Breast epithelium (tissue), 4 donors: ENCODE measurements at regions not wholly inside any gene's neighbourhood (a gene's known extent, or its start where the extent isn't known, plus 50 kb on each side); places are given as distances from the start of the nearest gene placed in this dataset.
A peak's percentile ranks its signal among the peaks of the same experiment; 100 is the strongest.
"Not testable (repeated sequence)": the region's sequence is repeated elsewhere in the genome, so short reads cannot be mapped to it uniquely, and the experiment has no call there.

Source experiments
- DNase-seq, 2 donors: peaks; one replicate each; pipeline ENCODE4 v3.0.0-alpha.2; 2019; ENCODE audit warnings: low spot score in 2 of 2
- H3K27ac ChIP-seq, 2 donors: fragments of 200-600 bp; sonication (generic) in 1 of 2; one replicate each; pipeline ENCODE4 v1.5.1; 2016 to 2019; ENCODE audit warnings: mild to moderate bottlenecking in 1 of 2
- H3K27me3 ChIP-seq, 2 donors: fragments of 200-600 bp; sonication (generic) in 1 of 2; one replicate each; pipeline versions ENCODE4 v1.5.1 to v1.6.0; 2017 to 2019; ENCODE audit warnings: control low read depth in 1 of 2, mild to moderate bottlenecking in 1 of 2
- H3K36me3 ChIP-seq: fragments of 200-600 bp; one replicate; pipeline ENCODE4 v1.5.1; 2019
- H3K4me1 ChIP-seq, 2 donors: fragments of 200-600 bp; sonication (generic); one replicate each; pipeline ENCODE4 v1.5.1; 2016 to 2019; ENCODE audit warnings: control low read depth in 1 of 2
- H3K4me3 ChIP-seq, 3 donors: fragments of 200-600 bp; sonication (generic); 1 replicate in 2 of 3; 2 replicates in 1 of 3; pipeline ENCODE4 v1.5.1; 2016 to 2019; ENCODE audit warnings: mild to moderate bottlenecking in 3 of 3, moderate library complexity in 2 of 3
- H3K9me3 ChIP-seq, 2 donors: fragments of 200-600 bp; sonication (generic) in 1 of 2; one replicate each; pipeline ENCODE4 v1.5.1; 2016 to 2019; ENCODE audit warnings: control low read depth in 1 of 2
- POLR2A ChIP-seq: fragments of 450-650 bp; IDR thresholded peaks from one replicate; pipeline ENCODE4 v1.6.1; 2016; ENCODE audit warnings: antibody characterized with exemption, mild to moderate bottlenecking, moderate library complexity
- POLR2AphosphoS5 ChIP-seq, 3 donors: sonication (generic); formaldehyde crosslinking; IDR thresholded peaks; one replicate each; pipeline ENCODE4 v1.6.1; 2017; ENCODE audit warnings: antibody characterized with exemption in 3 of 3
- intact Hi-C: fragments of 100-400 bp; cut with DNase I; formaldehyde crosslinking; loops from one replicate; pipeline ENCODE4 v1.15.1; 2023; ENCODE audit warnings: low total_unique reads
- TF ChIP-seq, protein P1 (sequence below), 3 donors: fragments of 450-650 bp; IDR thresholded peaks; one replicate each; pipeline ENCODE4 v1.5.1; 2016 to 2017; ENCODE audit warnings: antibody characterized with exemption in 3 of 3, mild to moderate bottlenecking in 3 of 3, moderate library complexity in 3 of 3

DNA sequence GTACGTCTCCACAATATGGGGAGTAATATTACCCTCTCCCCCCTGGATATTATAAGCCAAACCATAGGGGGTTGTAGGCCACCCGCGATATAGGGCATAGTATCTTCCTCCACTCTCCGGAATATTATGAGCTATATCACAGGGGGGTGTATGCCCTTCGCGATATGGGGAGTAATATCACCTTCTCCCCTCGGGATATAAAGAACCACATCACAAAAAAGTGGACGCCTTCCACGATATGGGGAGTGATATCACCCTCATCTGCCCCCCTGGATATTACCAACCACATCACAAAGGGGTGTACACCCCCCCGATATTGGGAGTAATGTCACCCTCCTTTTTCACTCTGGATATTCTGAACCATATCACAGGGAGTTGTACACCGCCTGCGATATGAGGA lies 65.5 kb upstream of the CEACAM21 start:
- no peak for DNase-seq
- no peaks in the 10 kb centered on the region for H3K4me1 ChIP-seq
- no peak for TF ChIP-seq POLR2AphosphoS5 (IDR thresholded peaks at IDR 0.05)
- TF ChIP-seq, protein P1, sequence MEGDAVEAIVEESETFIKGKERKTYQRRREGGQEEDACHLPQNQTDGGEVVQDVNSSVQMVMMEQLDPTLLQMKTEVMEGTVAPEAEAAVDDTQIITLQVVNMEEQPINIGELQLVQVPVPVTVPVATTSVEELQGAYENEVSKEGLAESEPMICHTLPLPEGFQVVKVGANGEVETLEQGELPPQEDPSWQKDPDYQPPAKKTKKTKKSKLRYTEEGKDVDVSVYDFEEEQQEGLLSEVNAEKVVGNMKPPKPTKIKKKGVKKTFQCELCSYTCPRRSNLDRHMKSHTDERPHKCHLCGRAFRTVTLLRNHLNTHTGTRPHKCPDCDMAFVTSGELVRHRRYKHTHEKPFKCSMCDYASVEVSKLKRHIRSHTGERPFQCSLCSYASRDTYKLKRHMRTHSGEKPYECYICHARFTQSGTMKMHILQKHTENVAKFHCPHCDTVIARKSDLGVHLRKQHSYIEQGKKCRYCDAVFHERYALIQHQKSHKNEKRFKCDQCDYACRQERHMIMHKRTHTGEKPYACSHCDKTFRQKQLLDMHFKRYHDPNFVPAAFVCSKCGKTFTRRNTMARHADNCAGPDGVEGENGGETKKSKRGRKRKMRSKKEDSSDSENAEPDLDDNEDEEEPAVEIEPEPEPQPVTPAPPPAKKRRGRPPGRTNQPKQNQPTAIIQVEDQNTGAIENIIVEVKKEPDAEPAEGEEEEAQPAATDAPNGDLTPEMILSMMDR (IDR thresholded peaks at IDR 0.05): no peak
- no peak for TF ChIP-seq POLR2A
- intact Hi-C loops: no loop called here
- no peaks in the 10 kb centered on the region for H3K36me3 ChIP-seq
- no peak overlapping the region for H3K4me3 ChIP-seq
- no peaks in the 10 kb centered on the region for H3K9me3 ChIP-seq
- peaks cover 0 to 29% of the 10 kb centered on the region in 2 donors for H3K27me3 ChIP-seq
- H3K27ac ChIP-seq: no peak overlapping the region

GRCh38 chr19:41511628-41512027 lies 64.3 kb upstream of the CEACAM21 start:
- Histone ChIP-seq H3K36me3 (no peaks in the 10 kb centered on the region), H3K4me1 (no peaks in the 10 kb centered on the region), H3K27ac (no peak overlapping the region), H3K27me3 (peaks cover 0 to 29% of the 10 kb centered on the region in 2 donors), H3K9me3 (no peaks in the 10 kb centered on the region), H3K4me3 (no peak overlapping the region)
- intact Hi-C loops: no loop called here
- no peak for DNase-seq
- TF ChIP-seq POLR2AphosphoS5 (IDR thresholded peaks at IDR 0.05): no peak

DNA sequence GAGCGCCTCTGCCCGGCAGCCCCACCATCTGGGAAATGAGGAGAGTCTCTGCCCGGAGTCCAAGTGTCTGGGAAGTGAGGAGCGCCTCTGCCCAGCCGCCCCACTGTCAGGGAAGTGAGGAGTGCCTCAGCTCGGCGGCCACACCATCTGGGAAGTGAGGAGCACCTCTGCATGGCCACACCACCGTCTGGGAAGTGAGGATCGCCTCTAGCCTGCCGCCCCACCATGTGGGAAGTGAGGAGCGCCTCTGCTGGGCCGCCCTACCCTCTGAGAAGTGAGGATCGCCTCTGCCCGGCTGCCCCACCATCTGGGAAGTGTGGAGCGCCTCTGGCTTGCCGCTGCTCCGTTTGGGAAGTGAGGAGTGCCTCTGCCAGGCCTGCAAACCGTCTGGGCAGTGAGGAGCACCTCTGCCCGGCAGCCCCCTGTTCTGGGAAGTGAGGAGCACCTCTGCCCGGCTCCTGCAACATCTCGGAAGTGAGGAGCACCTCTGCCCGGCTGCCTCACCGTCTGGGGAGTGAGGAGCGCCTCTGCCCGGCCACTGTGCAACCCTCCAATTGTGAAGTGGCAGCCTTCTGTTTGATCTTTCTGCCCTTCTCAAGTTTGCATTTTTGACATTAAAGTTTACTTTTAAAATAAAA lies 60.8 kb upstream of the CEACAM21 start:
- Histone ChIP-seq H3K4me1 (no peaks in the 10 kb centered on the region), H3K27ac (no peak overlapping the region), H3K9me3 (no peaks in the 10 kb centered on the region), H3K36me3 (no peaks in the 10 kb centered on the region), H3K27me3 (peaks cover 0 to 59% of the 10 kb centered on the region in 2 donors), H3K4me3 (no peak overlapping the region)
- DNase-seq: no peak
- TF ChIP-seq, protein P1 (IDR thresholded peaks at IDR 0.05): no peak
- TF ChIP-seq POLR2A (no peak), POLR2AphosphoS5 (IDR thresholded peaks at IDR 0.05) (no peak)
- intact Hi-C loops: no loop called here

GRCh38 chr19:41516292-41517171 lies 59.4 kb upstream of the CEACAM21 start:
- H3K27me3 ChIP-seq: peaks cover 0 to 50% of the 10 kb centered on the region in 2 donors
- H3K4me1 ChIP-seq, H3K9me3 ChIP-seq, H3K36me3 ChIP-seq, intact Hi-C loops, DNase-seq: not testable (repeated sequence)
- TF ChIP-seq, protein P1 (IDR thresholded peaks at IDR 0.05): peak in 2 of 3 donors; percentile 10 to 17
- peak overlapping the region in 1 of 2 donors; percentile 7 for H3K27ac ChIP-seq
- H3K4me3 ChIP-seq: peak overlapping the region in 1 of 3 donors; percentile 33

DNA sequence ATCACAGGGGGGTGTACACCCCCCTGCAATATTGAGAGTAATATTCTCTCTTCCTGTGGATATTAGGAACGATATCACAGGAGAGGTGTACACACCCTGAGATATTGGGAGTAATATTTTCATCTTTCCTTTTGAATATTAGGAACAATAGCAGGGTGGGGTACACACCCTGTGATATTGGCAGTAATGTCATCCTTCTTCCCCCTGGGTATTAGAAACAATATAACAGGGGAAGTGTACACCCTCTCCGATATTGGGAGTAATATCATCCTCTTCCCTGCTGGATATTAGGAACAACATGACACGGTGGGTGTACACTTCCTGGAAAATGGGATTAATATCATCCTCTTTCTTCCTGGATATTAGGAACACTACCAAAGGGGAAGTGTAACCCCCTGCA lies 57.8 kb upstream of the CEACAM21 start:
- no peak overlapping the region for H3K4me3 ChIP-seq
- H3K36me3 ChIP-seq: no peaks in the 10 kb centered on the region
- H3K4me1 ChIP-seq: no peaks in the 10 kb centered on the region
- no peak for DNase-seq
- TF ChIP-seq, protein P1 (IDR thresholded peaks at IDR 0.05): no peak
- TF ChIP-seq POLR2AphosphoS5 (IDR thresholded peaks at IDR 0.05) (no peak), POLR2A (no peak)
- H3K27ac ChIP-seq: no peak overlapping the region
- intact Hi-C loops: no loop called here
- H3K9me3 ChIP-seq: no peaks in the 10 kb centered on the region
- peaks cover 0 to 55% of the 10 kb centered on the region in 2 donors for H3K27me3 ChIP-seq

DNA sequence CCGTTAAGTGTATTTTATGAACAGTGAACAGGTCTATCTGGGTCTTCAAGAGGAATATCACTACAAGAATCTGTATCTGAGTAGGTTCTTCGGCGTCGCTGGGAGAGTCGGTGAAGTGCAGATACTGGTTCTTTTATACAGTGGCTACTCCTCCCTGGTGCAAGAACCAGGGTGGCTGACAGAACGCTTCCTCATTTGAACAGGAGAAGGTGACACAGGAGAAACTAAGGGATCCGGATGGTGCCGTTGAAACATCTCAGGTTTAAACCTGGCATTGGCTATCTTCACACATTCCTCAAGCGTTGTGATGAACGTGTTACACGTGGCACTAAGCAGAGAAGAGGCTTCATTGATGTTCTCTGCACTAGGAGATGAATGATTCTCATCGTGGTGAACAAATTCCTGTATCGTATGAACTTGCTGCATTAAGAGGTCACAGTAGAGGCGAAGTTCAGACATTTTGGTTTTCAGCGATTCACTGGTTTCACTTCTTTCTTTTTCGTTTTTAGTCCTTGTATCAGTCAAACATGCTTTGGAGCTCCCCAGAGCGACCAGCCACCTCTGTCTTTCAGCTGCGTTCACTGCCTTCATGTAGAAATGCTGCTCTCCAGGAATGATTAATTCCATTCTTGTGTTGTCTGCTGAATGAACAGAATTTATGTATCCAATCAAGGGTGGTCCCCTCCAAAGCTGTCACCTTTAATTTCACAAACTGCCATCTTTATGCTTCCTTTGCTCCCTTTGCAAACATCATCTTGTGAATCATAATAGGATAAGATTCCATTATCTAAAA lies 54.6 kb upstream of the CEACAM21 start:
- H3K9me3 ChIP-seq, intact Hi-C loops, DNase-seq, H3K36me3 ChIP-seq, H3K4me1 ChIP-seq: not testable (repeated sequence)
- Histone ChIP-seq H3K27me3 (peaks cover 0 to 69% of the 10 kb centered on the region in 2 donors), H3K27ac (peak overlapping the region in 1 of 2 donors; percentile 40), H3K4me3 (peak overlapping the region; percentile 28 to 69 (median 47))
